GM19372 (cell line): ENCODE measurements at regions not wholly inside any gene's neighbourhood (a gene's known extent, or its start where the extent isn't known, plus 50 kb on each side); places are given as distances from the start of the nearest gene placed in this dataset.
"Not testable (repeated sequence)": the region's sequence is repeated elsewhere in the genome, so short reads cannot be mapped to it uniquely, and the experiment has no call there.

ENCODE experiments used
- ATAC-seq: cut with Tn5 transposase; IDR thresholded peaks from one replicate; pipeline ENCODE4 v1.9.1; 2021; ENCODE audit warnings: mild to moderate bottlenecking, low read depth, moderate library complexity; ENCODE audit not compliant: unreplicated experiment

- ATAC-seq: no peak
Measured at GRCh38 chr14:31911160-31911559, 165.9 kb upstream of the ARHGAP5 start.

- ATAC-seq: no peak
Measured at GRCh38 chr14:31913370-31913769, 163.7 kb upstream of the ARHGAP5 start.

GRCh38 chr14:31918289-31918688 is 158.8 kb upstream of the ARHGAP5 start:
- not testable (repeated sequence) for ATAC-seq

DNA sequence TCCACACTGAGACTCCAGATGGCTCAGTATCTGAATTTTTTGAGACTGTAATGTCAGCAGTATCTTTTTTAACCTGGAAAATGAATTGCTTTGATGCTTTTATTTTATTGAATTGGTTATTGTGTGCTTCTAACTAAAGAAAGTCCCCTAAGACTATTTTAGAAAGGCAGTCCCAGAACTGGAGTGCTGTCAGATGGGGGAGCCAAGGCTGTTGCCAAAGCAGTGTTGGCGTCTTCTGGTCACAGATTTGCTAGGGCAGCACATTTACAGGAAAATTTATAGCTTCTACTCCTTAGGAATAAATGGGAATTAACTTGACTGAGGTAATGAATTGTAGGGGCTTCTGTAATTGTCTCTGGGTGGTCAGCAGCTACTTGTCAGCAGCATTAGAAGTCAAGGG is 157.1 kb upstream of the ARHGAP5 start:
- no peak for ATAC-seq

DNA sequence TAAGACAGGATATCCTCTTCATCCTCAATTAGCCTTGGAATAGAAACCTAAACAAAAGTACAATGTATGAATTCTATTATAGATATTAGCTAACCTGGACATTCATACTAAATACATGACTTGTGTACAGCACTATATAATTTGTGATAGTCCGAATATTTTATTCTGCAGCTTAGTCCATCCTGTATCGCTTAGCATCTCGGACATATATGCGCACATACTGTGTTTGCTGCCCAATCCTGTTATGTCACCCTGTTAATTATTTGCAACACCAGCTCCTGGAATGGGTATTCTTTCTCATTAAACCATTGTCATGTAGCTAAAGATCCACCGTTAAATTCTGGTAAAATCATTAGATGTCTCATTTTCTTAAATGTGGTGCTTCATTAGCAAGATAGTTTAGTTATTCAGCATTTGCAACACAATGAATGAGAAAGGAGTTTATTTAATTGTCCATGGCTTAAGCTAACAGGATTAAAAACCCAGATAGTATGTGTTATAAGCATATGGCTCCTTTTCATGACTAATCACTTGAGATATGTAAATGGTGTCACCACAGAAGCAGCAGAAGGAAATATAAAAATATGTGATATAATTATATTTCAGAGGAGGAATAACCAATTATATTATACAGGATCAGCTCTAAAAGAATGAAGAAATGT is 156.0 kb upstream of the ARHGAP5 start:
- ATAC-seq: no peak

DNA sequence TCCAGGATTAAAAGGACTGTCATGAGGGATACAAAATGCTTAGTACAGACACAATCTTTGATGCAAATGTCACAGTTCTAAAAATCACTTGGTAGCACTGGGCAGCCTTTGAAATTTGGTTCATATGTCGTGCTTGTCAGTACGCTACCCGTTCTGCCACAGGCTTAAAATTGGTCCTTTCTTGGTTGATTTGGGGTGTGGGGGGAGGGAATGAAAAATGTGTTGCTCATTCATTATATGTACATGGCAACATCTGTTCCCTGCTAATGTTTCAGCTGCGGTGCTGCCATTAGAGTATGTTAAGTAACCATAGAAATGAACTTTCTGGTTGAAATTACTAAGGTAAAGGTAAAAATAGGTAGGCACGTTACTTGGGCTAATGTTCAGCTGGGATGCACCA is 155.4 kb upstream of the ARHGAP5 start:
- no peak for ATAC-seq

DNA sequence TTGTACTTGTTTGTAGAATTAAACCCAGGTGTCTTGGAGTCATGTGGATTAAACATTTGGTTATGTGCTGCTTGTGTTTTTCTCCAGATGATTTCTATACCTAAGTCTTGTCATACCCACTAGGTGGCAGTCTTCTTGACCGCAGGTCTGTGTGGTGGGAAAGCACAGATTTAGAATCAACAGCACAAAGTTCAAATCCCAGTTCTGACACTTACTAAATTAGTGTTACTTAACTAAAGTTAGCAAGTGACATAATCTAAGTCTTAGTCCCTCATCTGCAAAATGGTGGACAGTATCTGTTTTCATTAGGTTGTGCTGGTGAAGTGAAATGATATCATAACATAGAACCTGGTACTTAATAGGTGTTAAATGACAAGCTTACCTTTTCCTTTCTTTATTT is 151.0 kb upstream of the ARHGAP5 start:
- ATAC-seq: no peak

DNA sequence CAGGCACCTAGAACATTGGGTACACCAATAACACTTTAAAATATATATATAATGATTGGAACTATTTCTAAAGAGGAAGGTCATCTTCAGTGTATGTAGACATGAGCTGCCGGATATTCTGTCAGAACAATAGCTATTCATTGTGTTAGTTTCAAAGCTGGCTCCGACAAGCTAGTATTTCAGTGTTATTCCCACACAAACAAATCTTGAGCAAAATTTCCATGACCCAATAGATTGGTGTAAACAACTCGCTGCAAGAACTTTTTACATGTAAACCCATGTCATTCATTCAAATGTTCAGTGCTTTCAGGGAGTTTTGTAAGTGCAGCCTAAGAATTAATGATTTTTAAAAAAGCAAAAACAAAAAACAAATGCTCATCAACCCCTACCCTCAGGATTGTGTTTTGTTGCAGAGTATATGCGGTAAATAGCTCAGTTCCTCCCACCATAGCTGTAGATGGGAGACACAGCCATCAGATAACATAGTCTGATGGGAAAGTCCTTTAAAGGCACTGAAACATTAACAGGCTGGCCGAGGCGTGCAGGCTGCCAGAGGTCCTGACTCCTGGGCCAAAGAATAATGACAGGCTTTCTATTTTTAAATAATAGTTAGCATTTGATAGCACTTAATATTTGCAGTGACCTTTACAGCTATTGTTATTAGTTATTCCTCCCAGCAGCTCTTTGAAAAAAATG is 150.3 kb upstream of the ARHGAP5 start:
- no peak for ATAC-seq

DNA sequence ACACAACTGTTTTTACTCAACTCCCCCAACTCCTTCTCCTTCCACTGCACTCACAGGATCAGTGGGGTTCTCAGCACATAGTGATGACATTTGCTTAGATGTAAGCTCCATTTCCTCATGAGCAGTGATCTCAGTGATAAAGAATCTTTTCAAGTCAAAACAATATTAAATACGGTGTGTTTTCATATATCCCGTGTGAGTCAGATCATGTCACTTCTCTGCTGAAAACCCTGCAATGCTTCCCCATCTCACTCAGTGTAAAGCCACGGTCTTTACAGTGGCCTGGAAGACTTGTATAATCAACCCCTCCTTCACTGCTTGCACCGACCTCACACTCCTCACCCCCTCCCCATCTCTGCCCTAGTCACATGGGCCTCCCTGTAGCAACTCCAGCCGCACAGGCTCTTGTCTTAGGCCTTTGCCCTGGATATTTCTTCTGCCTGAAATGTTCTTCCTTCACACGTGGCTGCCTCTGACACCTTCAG is 149.7 kb upstream of the ARHGAP5 start:
- no peak for ATAC-seq

- no peak for ATAC-seq
Measured at GRCh38 chr14:31930070-31930469, 147.0 kb upstream of the ARHGAP5 start.

GRCh38 chr14:31930493-31931240 is 146.4 kb upstream of the ARHGAP5 start:
- ATAC-seq: no peak

GRCh38 chr14:31932675-31933074 is 144.4 kb upstream of the ARHGAP5 start:
- ATAC-seq: no peak

GRCh38 chr14:31933716-31934115 is 143.4 kb upstream of the ARHGAP5 start:
- no peak for ATAC-seq

- no peak for ATAC-seq
Measured at GRCh38 chr14:31934767-31935266, 142.3 kb upstream of the ARHGAP5 start.

DNA sequence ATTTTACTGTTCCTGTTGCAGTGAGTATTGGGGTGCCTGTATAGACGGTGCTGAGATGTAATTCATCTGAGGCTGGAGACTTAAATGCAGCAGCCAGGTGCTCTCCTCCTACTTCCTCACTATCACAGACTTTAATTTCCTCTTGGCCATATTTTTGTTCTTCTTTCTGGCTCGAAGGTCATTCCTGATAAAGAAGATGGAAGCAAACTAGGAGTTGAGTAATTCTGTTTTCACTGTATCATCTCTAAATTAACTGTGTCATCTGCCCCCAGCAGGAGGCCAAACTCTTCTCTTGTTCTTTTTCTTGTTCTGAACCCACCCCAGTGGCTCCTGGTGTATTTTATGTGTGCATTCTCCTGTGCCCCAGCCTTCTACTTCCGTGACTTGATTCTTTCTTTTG is 141.7 kb upstream of the ARHGAP5 start:
- ATAC-seq: no peak

DNA sequence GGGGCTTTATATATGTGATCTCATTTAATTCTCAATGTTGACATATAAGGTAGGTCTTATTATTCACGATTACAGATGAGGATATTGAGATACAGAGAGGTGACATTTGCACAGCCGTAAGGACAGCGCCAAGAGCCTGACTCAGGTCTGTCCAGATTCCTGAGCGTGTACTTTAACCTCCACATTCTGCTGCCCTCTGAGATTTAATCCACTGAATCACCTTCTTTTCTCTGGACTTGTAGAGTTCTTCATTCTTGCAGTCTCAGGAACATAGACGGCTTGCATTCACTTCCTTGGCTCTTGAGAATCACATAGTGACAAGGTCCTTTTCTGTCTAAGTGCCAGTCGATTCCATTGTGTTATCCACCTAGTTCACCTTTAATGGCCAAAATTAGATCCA is 141.0 kb upstream of the ARHGAP5 start:
- no peak for ATAC-seq

GRCh38 chr14:31937730-31938346 is 139.3 kb upstream of the ARHGAP5 start:
- peak; percentile 98 for ATAC-seq

DNA sequence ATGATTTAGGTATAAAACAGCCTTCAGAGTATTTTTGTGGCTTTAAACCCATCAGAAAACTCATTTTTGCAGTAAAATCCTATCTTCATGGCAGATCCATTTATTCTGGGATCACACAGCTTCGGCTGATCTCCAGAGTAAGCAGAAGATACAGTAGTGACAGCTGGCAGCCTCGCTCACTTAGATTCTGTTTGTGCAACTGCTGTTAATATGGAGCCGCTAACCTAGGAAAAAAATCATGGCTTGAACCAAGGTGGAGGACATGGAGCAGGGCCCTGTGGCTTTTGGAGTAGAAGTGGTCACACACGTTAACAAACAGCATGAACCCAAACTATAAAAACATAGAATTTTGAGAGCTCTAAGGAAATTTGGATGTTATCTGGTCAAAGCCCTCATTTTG is 137.2 kb upstream of the ARHGAP5 start:
- ATAC-seq: no peak

GRCh38 chr14:31941487-31941886 is 135.6 kb upstream of the ARHGAP5 start:
- ATAC-seq: no peak

GRCh38 chr14:31942166-31942841 is 134.8 kb upstream of the ARHGAP5 start:
- ATAC-seq: no peak
